ENCODE measurements at regions not wholly inside any gene's neighbourhood (a gene's known extent, or its start where the extent isn't known, plus 50 kb on each side); places are given as distances from the start of the nearest gene placed in this dataset.
"Not testable (repeated sequence)": the region's sequence is repeated elsewhere in the genome, so short reads cannot be mapped to it uniquely, and the experiment has no call there.

DNA sequence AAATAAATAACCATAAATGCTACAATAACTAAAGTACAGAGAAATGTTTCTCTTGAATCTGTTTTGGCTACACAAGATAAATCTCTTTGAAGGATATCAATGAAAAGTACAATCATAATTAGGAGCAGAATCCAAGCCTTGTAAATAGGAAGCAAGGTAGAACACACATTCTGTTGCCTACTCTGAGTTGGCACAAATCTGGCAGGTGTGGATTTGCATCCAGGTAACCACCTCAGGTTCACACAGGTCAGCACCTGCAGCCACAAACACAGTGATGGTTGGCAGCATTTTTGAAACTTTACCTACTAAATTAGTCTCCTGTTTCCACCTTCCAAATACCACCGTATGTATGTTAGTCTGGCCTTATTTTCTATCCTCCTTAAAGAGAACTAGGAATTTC, 105.3 kb upstream of the PIK3R1 start:
- H3K4ac ChIP-seq (ENCODE audit: low read depth in 1 of 2, low read length in 2 of 2): no peak overlapping the region
- H2BK5ac ChIP-seq (ENCODE audit: low read depth, low read length, poor library complexity, severe bottlenecking): no peak overlapping the region
- H3K27me3 ChIP-seq (ENCODE audit: control insufficient read depth in 1 of 2, insufficient read depth in 1 of 2, low read length in 2 of 2): no peaks in the 10 kb centered on the region
- no peaks in the 10 kb centered on the region for H3K79me1 ChIP-seq (replicated peaks; ENCODE audit: low read length, poor library complexity, severe bottlenecking)
- no peak overlapping the region for H3K14ac ChIP-seq (ENCODE audit: low read length in 2 of 2)
- no peak overlapping the region for H3K4me3 ChIP-seq (ENCODE audit: insufficient read depth in 1 of 2, low read depth in 1 of 2, low read length in 2 of 2)
- H2BK15ac ChIP-seq (ENCODE audit: low read depth, poor library complexity, severe bottlenecking): no peak overlapping the region
- H3K23ac ChIP-seq (ENCODE audit: low read length in 2 of 2): no peak overlapping the region
- no peak overlapping the region for H4K8ac ChIP-seq (ENCODE audit: low read length)
- H3K4me1 ChIP-seq (ENCODE audit: control insufficient read depth, insufficient read depth, low read depth, low read length): no peaks in the 10 kb centered on the region
- no peak overlapping the region for H3K27ac ChIP-seq (ENCODE audit: low read length, poor library complexity, severe bottlenecking)
- H3K9ac ChIP-seq (ENCODE audit: low read length): no peak overlapping the region
- H3K18ac ChIP-seq (ENCODE audit: low read depth in 1 of 2, low read length in 2 of 2): no peak overlapping the region
- DNase-seq: no peak
- H3K36me3 ChIP-seq (ENCODE audit: control insufficient read depth in 1 of 2, insufficient read depth in 2 of 2, low read depth in 1 of 2, low read length in 2 of 2): no peaks in the 10 kb centered on the region
- no peak overlapping the region for H2BK12ac ChIP-seq (ENCODE audit: low read length in 2 of 2)
- H4K91ac ChIP-seq (ENCODE audit: low read length): no peak overlapping the region
- no peak overlapping the region for H3K4me2 ChIP-seq (ENCODE audit: low read length, poor library complexity, severe bottlenecking)
- no peak overlapping the region for H2AFZ ChIP-seq (ENCODE audit: low read depth, low read length)
- WGBS: 100% methylated on average over 1 of the region's 1 CpG
- no peak overlapping the region for H2BK120ac ChIP-seq (ENCODE audit: low read depth, low read length)
- H3K9me3 ChIP-seq (ENCODE audit: control insufficient read depth, low read length): no peaks in the 10 kb centered on the region
- H2AK5ac ChIP-seq (ENCODE audit: low read length, severe bottlenecking): no peak overlapping the region

DNA sequence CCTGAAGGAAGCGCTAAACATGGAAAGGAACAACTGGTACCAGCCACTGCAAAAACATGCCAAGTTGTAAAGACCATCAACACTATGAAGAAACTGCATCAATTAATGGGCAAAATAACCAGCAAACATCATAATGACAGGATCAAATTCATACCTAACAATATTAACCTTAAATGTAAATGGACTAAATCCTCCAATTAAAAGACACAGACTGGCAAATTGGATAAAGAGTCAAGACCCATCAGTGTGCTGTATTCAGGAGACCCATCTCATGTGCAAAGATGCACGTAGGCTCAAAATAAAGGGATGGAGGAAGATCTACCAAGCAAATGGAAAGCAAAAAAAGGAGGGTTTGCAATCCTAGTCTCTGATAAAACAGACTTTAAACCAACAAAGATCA, 111.3 kb upstream of the PIK3R1 start:
- not testable (repeated sequence) for H3K23ac ChIP-seq (ENCODE audit: low read length in 2 of 2); H3K4me3 ChIP-seq (ENCODE audit: insufficient read depth in 1 of 2, low read depth in 1 of 2, low read length in 2 of 2); H3K18ac ChIP-seq (ENCODE audit: low read depth in 1 of 2, low read length in 2 of 2); H3K36me3 ChIP-seq (ENCODE audit: control insufficient read depth in 1 of 2, insufficient read depth in 2 of 2, low read depth in 1 of 2, low read length in 2 of 2); H3K9ac ChIP-seq (ENCODE audit: low read length); H3K27ac ChIP-seq (ENCODE audit: low read length, poor library complexity, severe bottlenecking); H4K8ac ChIP-seq (ENCODE audit: low read length); H3K4ac ChIP-seq (ENCODE audit: low read depth in 1 of 2, low read length in 2 of 2); H2BK120ac ChIP-seq (ENCODE audit: low read depth, low read length); DNase-seq; H3K4me1 ChIP-seq (ENCODE audit: control insufficient read depth, insufficient read depth, low read depth, low read length); H2BK12ac ChIP-seq (ENCODE audit: low read length in 2 of 2); H2AK5ac ChIP-seq (ENCODE audit: low read length, severe bottlenecking); H4K91ac ChIP-seq (ENCODE audit: low read length); H3K14ac ChIP-seq (ENCODE audit: low read length in 2 of 2); H2BK15ac ChIP-seq (ENCODE audit: low read depth, poor library complexity, severe bottlenecking); H2AFZ ChIP-seq (ENCODE audit: low read depth, low read length); H3K9me3 ChIP-seq (ENCODE audit: control insufficient read depth, low read length); H3K4me2 ChIP-seq (ENCODE audit: low read length, poor library complexity, severe bottlenecking); H2BK5ac ChIP-seq (ENCODE audit: low read depth, low read length, poor library complexity, severe bottlenecking); H3K79me1 ChIP-seq (replicated peaks; ENCODE audit: low read length, poor library complexity, severe bottlenecking); H3K27me3 ChIP-seq (ENCODE audit: control insufficient read depth in 1 of 2, insufficient read depth in 1 of 2, low read length in 2 of 2)
- WGBS: no CpG with 5 or more reads among the region's 2 CpGs

DNA sequence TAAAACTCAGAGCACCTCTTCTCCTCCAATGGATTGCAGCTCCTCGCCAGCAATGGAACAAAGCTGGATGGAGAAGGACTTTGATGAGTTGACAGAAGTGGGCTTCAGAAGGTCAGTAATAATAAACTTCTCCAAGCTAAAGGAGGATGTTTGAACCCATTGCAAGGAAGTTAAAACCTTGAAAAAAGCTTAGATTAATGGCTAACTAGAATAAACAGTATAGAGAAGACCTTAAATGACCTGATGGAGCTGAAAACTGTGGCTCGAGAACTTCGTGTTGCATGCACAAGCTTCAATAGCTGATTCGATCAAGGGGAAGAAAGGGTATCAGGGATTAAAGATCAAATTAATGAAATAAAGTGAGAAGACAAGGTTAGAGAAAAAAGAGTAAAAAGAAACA, 112.3 kb upstream of the PIK3R1 start:
- H3K18ac ChIP-seq (ENCODE audit: low read depth in 1 of 2, low read length in 2 of 2); H3K36me3 ChIP-seq (ENCODE audit: control insufficient read depth in 1 of 2, insufficient read depth in 2 of 2, low read depth in 1 of 2, low read length in 2 of 2); H4K8ac ChIP-seq (ENCODE audit: low read length); H4K91ac ChIP-seq (ENCODE audit: low read length); H3K23ac ChIP-seq (ENCODE audit: low read length in 2 of 2); H2BK15ac ChIP-seq (ENCODE audit: low read depth, poor library complexity, severe bottlenecking); H3K27me3 ChIP-seq (ENCODE audit: control insufficient read depth in 1 of 2, insufficient read depth in 1 of 2, low read length in 2 of 2); H3K14ac ChIP-seq (ENCODE audit: low read length in 2 of 2); H2BK120ac ChIP-seq (ENCODE audit: low read depth, low read length); H3K79me1 ChIP-seq (replicated peaks; ENCODE audit: low read length, poor library complexity, severe bottlenecking); DNase-seq; H3K4me1 ChIP-seq (ENCODE audit: control insufficient read depth, insufficient read depth, low read depth, low read length); H3K4me3 ChIP-seq (ENCODE audit: insufficient read depth in 1 of 2, low read depth in 1 of 2, low read length in 2 of 2); H2BK5ac ChIP-seq (ENCODE audit: low read depth, low read length, poor library complexity, severe bottlenecking); H3K27ac ChIP-seq (ENCODE audit: low read length, poor library complexity, severe bottlenecking); H3K9me3 ChIP-seq (ENCODE audit: control insufficient read depth, low read length); H2AFZ ChIP-seq (ENCODE audit: low read depth, low read length); H3K4me2 ChIP-seq (ENCODE audit: low read length, poor library complexity, severe bottlenecking); H2AK5ac ChIP-seq (ENCODE audit: low read length, severe bottlenecking); H3K4ac ChIP-seq (ENCODE audit: low read depth in 1 of 2, low read length in 2 of 2); H3K9ac ChIP-seq (ENCODE audit: low read length); H2BK12ac ChIP-seq (ENCODE audit: low read length in 2 of 2): not testable (repeated sequence)
- WGBS: 93% methylated on average over 3 of the region's 4 CpGs

DNA sequence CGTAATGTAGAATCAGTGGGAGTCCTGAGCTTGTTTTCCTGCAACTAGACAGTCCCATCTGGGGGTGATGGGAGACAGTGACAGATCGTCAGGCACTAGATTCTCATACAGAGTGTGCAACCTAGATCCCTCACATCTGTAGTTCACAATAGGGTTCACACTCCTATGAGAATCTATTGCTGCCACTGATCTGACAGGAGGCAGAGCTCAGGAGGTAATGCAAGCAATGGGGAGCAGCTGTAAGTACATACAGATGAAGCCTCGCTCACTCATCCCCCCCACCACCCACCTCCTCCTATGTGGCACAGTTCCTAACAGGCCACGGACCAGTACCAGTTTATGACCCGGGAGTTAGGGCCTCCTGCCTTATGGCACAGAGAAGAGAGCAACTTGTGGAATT, 116.2 kb upstream of the PIK3R1 start:
- no peak overlapping the region for H2AFZ ChIP-seq (ENCODE audit: low read depth, low read length)
- no peaks in the 10 kb centered on the region for H3K79me1 ChIP-seq (replicated peaks; ENCODE audit: low read length, poor library complexity, severe bottlenecking)
- H3K36me3 ChIP-seq (ENCODE audit: control insufficient read depth in 1 of 2, insufficient read depth in 2 of 2, low read depth in 1 of 2, low read length in 2 of 2): no peaks in the 10 kb centered on the region
- DNase-seq: no peak
- H3K23ac ChIP-seq (ENCODE audit: low read length in 2 of 2): peak overlapping the region in 1 of 2 experiments; percentile 64
- no peak overlapping the region for H3K4ac ChIP-seq (ENCODE audit: low read depth in 1 of 2, low read length in 2 of 2)
- H4K91ac ChIP-seq (ENCODE audit: low read length): no peak overlapping the region
- 87% methylated on average over 5 of the region's 5 CpGs for WGBS
- no peak overlapping the region for H2BK15ac ChIP-seq (ENCODE audit: low read depth, poor library complexity, severe bottlenecking)
- H2BK5ac ChIP-seq (ENCODE audit: low read depth, low read length, poor library complexity, severe bottlenecking): no peak overlapping the region
- no peak overlapping the region for H2BK120ac ChIP-seq (ENCODE audit: low read depth, low read length)
- no peaks in the 10 kb centered on the region for H3K4me1 ChIP-seq (ENCODE audit: control insufficient read depth, insufficient read depth, low read depth, low read length)
- no peak overlapping the region for H3K4me2 ChIP-seq (ENCODE audit: low read length, poor library complexity, severe bottlenecking)
- no peak overlapping the region for H3K4me3 ChIP-seq (ENCODE audit: insufficient read depth in 1 of 2, low read depth in 1 of 2, low read length in 2 of 2)
- H2BK12ac ChIP-seq (ENCODE audit: low read length in 2 of 2): no peak overlapping the region
- H3K27ac ChIP-seq (ENCODE audit: low read length, poor library complexity, severe bottlenecking): no peak overlapping the region
- no peak overlapping the region for H4K8ac ChIP-seq (ENCODE audit: low read length)
- H2AK5ac ChIP-seq (ENCODE audit: low read length, severe bottlenecking): no peak overlapping the region
- H3K9ac ChIP-seq (ENCODE audit: low read length): no peak overlapping the region
- no peaks in the 10 kb centered on the region for H3K9me3 ChIP-seq (ENCODE audit: control insufficient read depth, low read length)
- H3K27me3 ChIP-seq (ENCODE audit: control insufficient read depth in 1 of 2, insufficient read depth in 1 of 2, low read length in 2 of 2): no peaks in the 10 kb centered on the region
- no peak overlapping the region for H3K14ac ChIP-seq (ENCODE audit: low read length in 2 of 2)
- no peak overlapping the region for H3K18ac ChIP-seq (ENCODE audit: low read depth in 1 of 2, low read length in 2 of 2)
